Neuron (in vitro differentiated cells): ENCODE measurements at regions not wholly inside any gene's neighbourhood (a gene's known extent, or its start where the extent isn't known, plus 50 kb on each side); places are given as distances from the start of the nearest gene placed in this dataset.

ENCODE experiments used
- H2AFZ ChIP-seq: one replicate; pipeline ENCODE4 v1.6.1; 2013; ENCODE audit warnings: low read depth, mild to moderate bottlenecking, inconsistent platforms, low read length, moderate library complexity
- H3K27me3 ChIP-seq: one replicate; pipeline ENCODE4 v1.6.1; 2013; ENCODE audit warnings: low read length; ENCODE audit not compliant: insufficient read depth
- H3K36me3 ChIP-seq: one replicate; pipeline ENCODE4 v1.6.1; 2013; ENCODE audit warnings: low read length; ENCODE audit not compliant: insufficient read depth
- H3K4me1 ChIP-seq: one replicate; pipeline ENCODE4 v1.6.1; 2013; ENCODE audit warnings: low read length; ENCODE audit not compliant: insufficient read depth
- H3K4me3 ChIP-seq: 2 replicates; pipeline ENCODE4 v1.5.1; 2013; ENCODE audit warnings: mild to moderate bottlenecking, low read length, moderate library complexity
- H3K9me3 ChIP-seq: one replicate; pipeline ENCODE4 v1.6.1; 2013; ENCODE audit warnings: low read length

- Histone ChIP-seq H3K4me1 (no peaks in the 10 kb centered on the region), H3K36me3 (no peaks in the 10 kb centered on the region), H3K4me3 (no peak overlapping the region), H3K27me3 (no peaks in the 10 kb centered on the region), H2AFZ (no peak overlapping the region), H3K9me3 (no peaks in the 10 kb centered on the region)
Observed at GRCh38 chr6:101042966-101043365, 161.8 kb upstream of the ASCC3 start.

- no peaks in the 10 kb centered on the region for H3K4me1 ChIP-seq
- H2AFZ ChIP-seq = no peak overlapping the region
- H3K4me3 ChIP-seq = no peak overlapping the region
- no peaks in the 10 kb centered on the region for H3K27me3 ChIP-seq
- H3K36me3 ChIP-seq = no peaks in the 10 kb centered on the region
- no peaks in the 10 kb centered on the region for H3K9me3 ChIP-seq
Observed at GRCh38 chr6:101058296-101058695, 177.2 kb upstream of the ASCC3 start.

DNA sequence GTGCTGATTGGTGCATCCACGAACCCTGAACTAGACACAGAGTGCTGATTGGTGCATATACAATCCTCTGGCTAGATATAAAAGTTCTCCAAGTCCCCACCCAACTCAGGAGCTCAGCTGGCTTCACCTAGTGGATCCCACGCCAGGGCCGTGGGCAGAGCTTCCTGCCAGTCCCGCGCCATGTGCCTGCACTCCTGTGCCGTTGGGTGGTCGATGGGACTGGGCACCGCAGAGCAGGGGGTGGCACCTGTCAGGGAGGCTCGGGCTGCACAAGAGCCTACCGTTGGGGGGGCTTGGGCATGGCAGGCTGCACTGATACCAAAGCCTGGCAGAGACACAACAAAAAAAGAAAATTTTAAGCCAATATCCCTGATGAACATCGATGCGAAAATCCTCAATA is 185.4 kb upstream of the ASCC3 start:
- Histone ChIP-seq H3K4me3 (no peak overlapping the region), H2AFZ (no peak overlapping the region), H3K27me3 (no peaks in the 10 kb centered on the region), H3K9me3 (no peaks in the 10 kb centered on the region), H3K36me3 (no peaks in the 10 kb centered on the region), H3K4me1 (no peaks in the 10 kb centered on the region)

- H2AFZ ChIP-seq = no peak overlapping the region
- H3K4me1 ChIP-seq = no peaks in the 10 kb centered on the region
- H3K4me3 ChIP-seq = no peak overlapping the region
- H3K27me3 ChIP-seq = no peaks in the 10 kb centered on the region
- H3K36me3 ChIP-seq = no peaks in the 10 kb centered on the region
- no peaks in the 10 kb centered on the region for H3K9me3 ChIP-seq
Observed at GRCh38 chr6:101069191-101069795, 188.2 kb upstream of the ASCC3 start.

DNA sequence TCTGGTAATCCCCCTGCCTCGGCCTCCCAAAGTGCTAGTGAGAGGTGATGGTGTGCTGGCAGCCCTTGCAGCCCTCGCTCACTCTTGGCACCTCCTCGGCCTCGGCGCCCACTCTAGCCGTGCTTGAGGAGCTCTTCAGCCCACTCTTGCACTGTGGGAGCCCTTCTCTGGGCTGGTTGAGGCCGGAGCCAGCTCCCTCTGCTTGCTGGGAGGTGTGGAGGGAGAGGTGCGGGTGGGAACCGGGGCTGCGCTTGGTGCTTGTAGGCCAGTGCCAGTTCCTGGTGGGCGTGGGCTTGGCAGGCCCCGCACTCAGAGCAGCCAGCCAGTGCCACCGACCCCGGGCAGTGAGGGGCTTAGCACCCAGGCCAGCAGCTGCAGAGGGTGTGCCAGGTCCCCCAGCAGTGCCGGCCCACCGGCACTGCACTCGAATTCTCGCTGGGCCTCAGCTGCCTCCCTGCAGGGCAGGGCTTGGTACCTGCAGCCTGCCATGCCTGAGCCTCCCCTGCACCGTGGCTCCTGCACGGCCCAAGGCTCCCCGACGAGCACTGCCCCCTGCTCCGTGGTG is 189.0 kb upstream of the ASCC3 start:
- Histone ChIP-seq H3K9me3 (no peaks in the 10 kb centered on the region), H3K4me3 (no peak overlapping the region), H3K27me3 (no peaks in the 10 kb centered on the region), H3K36me3 (no peaks in the 10 kb centered on the region), H2AFZ (no peak overlapping the region), H3K4me1 (no peaks in the 10 kb centered on the region)

DNA sequence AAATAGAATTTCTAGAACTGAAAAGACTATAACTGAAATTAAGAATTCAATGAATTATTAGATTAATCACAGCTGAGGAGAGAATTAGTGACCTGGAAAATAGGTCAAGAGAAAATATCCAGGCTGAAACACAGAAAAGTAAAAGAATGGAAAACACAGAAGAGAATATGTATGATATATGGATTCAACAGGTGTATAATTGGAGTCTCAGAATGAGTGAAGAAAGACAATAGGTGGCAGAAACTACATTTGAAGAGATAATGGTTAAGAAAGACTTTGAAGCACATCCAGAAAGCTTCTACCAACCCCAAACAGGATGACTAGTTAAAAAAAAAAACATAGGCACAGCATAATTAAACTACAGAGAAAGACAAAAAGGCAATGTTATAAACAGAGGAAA is 196.2 kb upstream of the ASCC3 start:
- no peak overlapping the region for H3K4me3 ChIP-seq
- no peaks in the 10 kb centered on the region for H3K9me3 ChIP-seq
- H3K36me3 ChIP-seq = no peaks in the 10 kb centered on the region

GRCh38 chr6:101079696-101080270 is 198.7 kb upstream of the ASCC3 start:
- no peaks in the 10 kb centered on the region for H3K27me3 ChIP-seq
- H3K36me3 ChIP-seq = no peaks in the 10 kb centered on the region
- H2AFZ ChIP-seq = no peak overlapping the region
- H3K9me3 ChIP-seq = no peaks in the 10 kb centered on the region
- no peak overlapping the region for H3K4me3 ChIP-seq
- H3K4me1 ChIP-seq = peaks cover 5% of the 10 kb centered on the region

More for the DNA sequence above, 196.2 kb upstream of the ASCC3 start:
- Histone ChIP-seq H3K27me3 (no peaks in the 10 kb centered on the region), H2AFZ (no peak overlapping the region), H3K4me1 (no peaks in the 10 kb centered on the region)

DNA sequence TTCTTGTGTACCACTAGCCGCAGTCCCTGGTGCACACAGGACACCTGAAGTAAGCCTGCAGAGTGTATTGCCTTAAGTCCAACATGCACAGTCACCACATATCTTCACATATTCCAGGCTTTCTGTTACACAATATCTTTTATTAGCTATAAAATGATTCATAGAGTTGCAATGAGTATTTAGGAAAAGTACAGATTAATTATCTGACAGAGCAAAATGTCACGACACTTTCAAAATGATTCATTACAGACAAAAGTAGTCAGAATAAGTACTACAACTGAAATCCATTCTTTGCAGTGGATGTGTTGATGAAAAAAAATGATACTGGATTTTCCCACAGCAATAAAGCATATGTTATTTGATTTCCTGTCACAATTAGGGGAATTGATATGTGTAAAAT is 199.5 kb upstream of the ASCC3 start:
- peaks cover 5% of the 10 kb centered on the region for H3K4me1 ChIP-seq
- H3K27me3 ChIP-seq = no peaks in the 10 kb centered on the region
- no peak overlapping the region for H3K4me3 ChIP-seq
- no peaks in the 10 kb centered on the region for H3K9me3 ChIP-seq
- H3K36me3 ChIP-seq = no peaks in the 10 kb centered on the region
- no peak overlapping the region for H2AFZ ChIP-seq

- Histone ChIP-seq H3K4me1 (peaks cover 5% of the 10 kb centered on the region), H3K36me3 (no peaks in the 10 kb centered on the region), H3K4me3 (no peak overlapping the region), H3K27me3 (no peaks in the 10 kb centered on the region), H3K9me3 (no peaks in the 10 kb centered on the region), H2AFZ (no peak overlapping the region)
Observed at GRCh38 chr6:101083533-101084175, 202.5 kb upstream of the ASCC3 start.

DNA sequence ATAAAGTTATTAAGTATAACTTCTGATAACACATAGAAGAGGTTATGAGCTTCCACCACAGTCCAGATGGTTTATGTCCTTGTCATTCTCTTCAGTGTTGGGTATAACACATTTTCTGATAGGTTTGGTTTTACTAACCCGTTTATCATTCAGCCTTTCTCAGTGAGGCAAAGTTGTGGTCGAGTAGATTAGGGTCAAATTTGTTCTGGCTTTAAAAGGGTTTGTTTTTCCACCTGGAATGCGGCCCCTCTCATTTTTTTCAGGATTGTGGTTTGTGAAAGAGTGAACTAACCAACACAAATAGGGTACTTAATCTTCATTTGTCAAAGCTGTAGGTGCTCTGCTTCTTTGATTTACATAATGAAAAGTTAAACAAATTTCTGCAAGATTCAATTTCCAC is 204.2 kb upstream of the ASCC3 start:
- peaks cover 5% of the 10 kb centered on the region for H3K4me1 ChIP-seq
- no peaks in the 10 kb centered on the region for H3K9me3 ChIP-seq
- no peaks in the 10 kb centered on the region for H3K27me3 ChIP-seq
- no peak overlapping the region for H3K4me3 ChIP-seq
- H2AFZ ChIP-seq = no peak overlapping the region
- no peaks in the 10 kb centered on the region for H3K36me3 ChIP-seq

DNA sequence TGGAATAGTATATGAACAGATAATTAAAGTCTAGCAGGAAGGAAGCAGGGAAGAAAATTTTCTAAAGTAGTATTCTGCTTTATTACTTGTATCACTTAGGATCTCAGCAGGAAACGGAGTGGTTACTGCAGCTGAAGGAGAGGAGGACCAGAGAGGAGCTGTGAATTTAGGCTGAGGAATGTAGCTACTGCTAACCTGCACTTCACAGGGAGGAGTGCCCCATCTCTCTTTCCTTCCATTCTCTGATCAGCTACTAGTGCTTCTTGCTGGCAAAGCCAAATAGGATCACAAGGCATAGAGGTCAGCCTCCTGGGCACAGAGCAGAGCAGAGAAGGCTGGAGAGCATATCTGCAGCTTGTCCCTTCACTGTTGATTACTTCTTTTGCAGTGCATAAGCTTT is 205.3 kb upstream of the ASCC3 start:
- peaks cover 5% of the 10 kb centered on the region for H3K4me1 ChIP-seq
- no peaks in the 10 kb centered on the region for H3K9me3 ChIP-seq
- H3K36me3 ChIP-seq = no peaks in the 10 kb centered on the region
- H3K4me3 ChIP-seq = no peak overlapping the region
- no peak overlapping the region for H2AFZ ChIP-seq
- no peaks in the 10 kb centered on the region for H3K27me3 ChIP-seq

GRCh38 chr6:101088594-101088993 is 207.5 kb upstream of the ASCC3 start:
- no peaks in the 10 kb centered on the region for H3K9me3 ChIP-seq
- H3K4me1 ChIP-seq = peaks cover 5% of the 10 kb centered on the region
- no peak overlapping the region for H2AFZ ChIP-seq
- no peaks in the 10 kb centered on the region for H3K36me3 ChIP-seq
- H3K27me3 ChIP-seq = no peaks in the 10 kb centered on the region
- H3K4me3 ChIP-seq = no peak overlapping the region

- no peak overlapping the region for H3K4me3 ChIP-seq
- H3K9me3 ChIP-seq = no peaks in the 10 kb centered on the region
- no peaks in the 10 kb centered on the region for H3K27me3 ChIP-seq
- no peaks in the 10 kb centered on the region for H3K4me1 ChIP-seq
- no peaks in the 10 kb centered on the region for H3K36me3 ChIP-seq
- no peak overlapping the region for H2AFZ ChIP-seq
Observed at GRCh38 chr6:101089640-101090039, 208.5 kb upstream of the ASCC3 start.
